IPS-18c (cell line): ENCODE measurements at regions not wholly inside any gene's neighbourhood (a gene's known extent, or its start where the extent isn't known, plus 50 kb on each side); places are given as distances from the start of the nearest gene placed in this dataset.
"Not testable (repeated sequence)": the region's sequence is repeated elsewhere in the genome, so short reads cannot be mapped to it uniquely, and the experiment has no call there.

Experiments used
- H3K4me3 ChIP-seq: 2 replicates; pipeline ENCODE4 v1.7.0; 2013; ENCODE audit warnings: low read depth, mild to moderate bottlenecking, low read length, moderate library complexity; ENCODE audit not compliant: insufficient read depth
- H3K9me3 ChIP-seq: one replicate; pipeline ENCODE4 v1.6.1; 2013; ENCODE audit warnings: mild to moderate bottlenecking, low read length, moderate library complexity; ENCODE audit not compliant: control insufficient read depth, insufficient read depth

- H3K4me3 ChIP-seq = no peak overlapping the region
- peaks cover 2% of the 10 kb centered on the region for H3K9me3 ChIP-seq
Observed at GRCh38 chr10:6734286-6734685, 154.2 kb upstream of the PRKCQ start.

GRCh38 chr10:6729861-6730344 is 149.8 kb upstream of the PRKCQ start:
- Histone ChIP-seq H3K4me3 (no peak overlapping the region), H3K9me3 (no peaks in the 10 kb centered on the region)

DNA sequence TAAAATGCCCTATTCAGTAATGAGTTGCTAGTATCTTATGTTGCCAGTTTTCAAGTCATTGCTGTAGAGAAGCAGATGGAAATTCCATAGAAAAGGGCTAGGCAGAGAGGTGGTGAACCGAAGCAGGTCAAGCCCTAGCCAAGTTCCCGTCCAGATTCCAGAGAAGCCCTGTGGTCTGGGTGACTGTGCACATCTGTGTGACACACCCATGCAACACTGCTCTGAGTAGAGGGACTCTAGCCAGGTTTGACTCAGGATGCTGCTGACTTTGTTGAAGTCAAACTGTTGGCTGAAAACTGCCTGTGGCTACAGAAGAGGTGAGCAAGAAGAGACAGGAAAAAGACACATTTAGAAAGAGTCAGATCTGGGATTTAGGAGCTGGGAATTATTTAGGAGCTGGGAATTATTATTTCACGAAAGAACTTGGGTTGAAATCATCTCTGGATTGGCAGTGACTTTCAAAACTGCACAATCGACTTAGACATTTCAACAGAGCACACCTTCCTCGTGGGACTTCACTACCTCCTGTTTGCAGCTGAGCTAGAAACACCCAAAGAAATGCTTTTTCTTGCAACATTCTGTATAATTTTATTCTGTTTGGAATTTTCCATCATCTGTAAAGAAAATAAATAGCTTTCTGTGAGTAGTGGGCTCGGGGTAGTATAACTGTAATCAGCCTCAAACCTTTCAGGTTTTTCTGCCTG is 149.1 kb upstream of the PRKCQ start:
- H3K4me3 ChIP-seq = no peak overlapping the region
- no peaks in the 10 kb centered on the region for H3K9me3 ChIP-seq

DNA sequence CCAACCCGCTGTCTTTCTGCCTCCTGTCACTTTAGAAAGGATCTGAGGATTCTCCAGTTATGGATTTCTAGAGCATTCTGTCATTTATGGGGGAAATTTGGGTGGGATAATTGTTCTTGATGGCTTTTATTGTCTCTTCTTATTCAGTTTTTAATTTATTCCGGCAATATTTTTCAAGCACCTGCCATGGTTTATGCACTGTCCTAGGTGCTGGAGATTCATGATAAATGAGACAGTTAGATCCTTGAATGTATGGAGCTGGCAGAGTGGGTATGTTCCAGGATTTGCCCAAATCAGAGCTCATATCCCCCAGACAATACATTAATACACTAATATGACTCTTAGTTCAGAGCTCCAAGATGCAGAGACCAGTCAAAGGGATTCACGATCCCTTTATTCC is 146.8 kb upstream of the PRKCQ start:
- Histone ChIP-seq H3K9me3 (no peaks in the 10 kb centered on the region), H3K4me3 (no peak overlapping the region)

DNA sequence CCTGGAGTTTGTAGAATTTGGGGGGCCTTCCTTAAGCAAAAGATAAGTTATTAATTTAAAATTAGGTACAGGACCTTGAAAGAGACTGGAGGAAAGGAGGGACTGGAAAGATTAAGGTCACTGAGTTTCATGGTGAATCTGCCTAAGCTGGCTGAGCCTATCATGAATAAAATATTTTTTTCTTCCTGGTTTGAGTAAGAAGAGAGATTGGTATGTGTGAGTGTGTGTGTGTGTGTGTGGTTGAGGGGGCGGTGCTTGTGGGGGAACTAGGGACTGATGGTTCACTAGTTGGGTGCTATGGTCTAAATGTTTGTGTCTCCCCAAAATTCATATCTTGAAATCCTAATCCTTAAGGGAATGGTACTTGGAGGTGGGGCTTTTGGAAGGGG is 142.5 kb upstream of the PRKCQ start:
- Histone ChIP-seq H3K9me3 (peaks cover 5% of the 10 kb centered on the region), H3K4me3 (no peak overlapping the region)

DNA sequence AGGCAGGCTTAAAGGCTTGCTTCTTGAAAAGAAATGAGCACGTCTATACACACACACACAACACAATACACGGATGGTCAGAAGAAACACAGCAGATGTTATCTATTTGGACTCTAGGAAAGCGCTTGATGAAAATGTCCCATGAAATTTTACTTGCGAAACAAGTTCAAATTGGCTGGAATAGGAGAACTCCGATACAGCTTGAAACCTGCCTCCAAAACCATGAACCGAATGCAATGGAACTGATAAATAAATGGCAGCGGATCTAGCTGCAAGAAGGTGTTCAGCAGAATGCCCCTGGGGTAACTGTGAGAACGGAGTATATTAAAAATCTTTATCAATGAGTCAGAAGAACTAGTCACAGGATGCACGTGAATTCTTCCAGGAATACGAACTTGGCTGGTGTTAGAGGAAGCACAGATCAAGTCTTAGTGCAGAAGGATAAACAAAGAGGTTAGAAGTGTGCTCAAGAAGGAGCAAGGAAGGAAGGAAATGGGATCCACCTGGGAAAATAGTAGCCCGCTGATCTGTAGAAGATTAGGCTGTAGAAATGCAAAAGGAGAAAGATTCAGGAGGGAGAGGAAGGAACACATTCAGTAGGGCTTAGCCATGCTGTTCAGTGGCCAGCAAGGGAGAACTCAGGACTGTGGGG is 142.0 kb upstream of the PRKCQ start:
- Histone ChIP-seq H3K9me3 (peaks cover 5% of the 10 kb centered on the region), H3K4me3 (no peak overlapping the region)

DNA sequence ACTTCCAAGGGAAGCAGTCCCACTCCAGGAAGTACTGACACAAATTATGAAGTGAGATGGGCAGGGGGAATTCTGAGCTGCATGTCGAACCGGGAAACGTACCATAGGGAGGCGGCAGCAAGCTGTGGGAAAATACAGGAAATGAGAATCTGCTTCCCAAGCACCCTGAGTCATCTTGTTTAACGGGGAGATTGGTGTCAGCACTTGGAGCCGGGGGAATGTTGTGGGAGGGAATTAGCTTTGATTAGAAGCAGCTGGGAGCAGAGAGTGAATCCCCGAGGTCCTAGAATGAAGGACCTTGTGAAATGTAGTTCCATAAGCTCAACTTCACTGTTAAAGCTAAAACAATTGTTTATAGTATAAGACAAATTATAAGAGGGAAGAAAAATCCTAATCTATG is 141.4 kb upstream of the PRKCQ start:
- no peak overlapping the region for H3K4me3 ChIP-seq

GRCh38 chr10:6719561-6719960 is 139.5 kb upstream of the PRKCQ start:
- H3K9me3 ChIP-seq = peaks cover 5% of the 10 kb centered on the region

More for the DNA sequence above, 141.4 kb upstream of the PRKCQ start:
- H3K9me3 ChIP-seq = peaks cover 5% of the 10 kb centered on the region

DNA sequence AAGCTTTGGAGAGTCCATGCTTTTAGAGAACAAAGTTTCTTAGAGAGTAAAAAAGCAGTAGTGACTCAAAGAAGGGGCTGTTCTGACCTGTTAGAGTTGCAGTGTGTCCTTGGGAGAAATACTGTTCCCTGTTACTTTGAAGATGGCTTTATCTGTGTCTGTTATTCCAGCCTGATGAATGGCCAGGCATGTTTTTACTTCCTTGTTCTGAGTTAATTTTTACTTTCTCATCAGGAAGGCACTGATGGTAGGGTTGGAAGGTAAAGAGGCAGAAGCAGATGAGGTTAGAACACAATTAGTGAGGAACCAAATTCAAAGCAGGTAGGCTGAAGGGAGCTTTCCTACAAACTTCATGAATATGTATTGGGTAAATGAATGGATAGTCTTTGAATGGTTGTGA is 138.5 kb upstream of the PRKCQ start:
- Histone ChIP-seq H3K4me3 (no peak overlapping the region), H3K9me3 (peaks cover 5% of the 10 kb centered on the region)

More at GRCh38 chr10:6719561-6719960, 139.5 kb upstream of the PRKCQ start:
- no peak overlapping the region for H3K4me3 ChIP-seq

GRCh38 chr10:6716516-6716915 is 136.4 kb upstream of the PRKCQ start:
- Histone ChIP-seq H3K9me3 (peaks cover 5% of the 10 kb centered on the region), H3K4me3 (no peak overlapping the region)

- no peak overlapping the region for H3K4me3 ChIP-seq
Observed at GRCh38 chr10:6713716-6714115, 133.6 kb upstream of the PRKCQ start.

DNA sequence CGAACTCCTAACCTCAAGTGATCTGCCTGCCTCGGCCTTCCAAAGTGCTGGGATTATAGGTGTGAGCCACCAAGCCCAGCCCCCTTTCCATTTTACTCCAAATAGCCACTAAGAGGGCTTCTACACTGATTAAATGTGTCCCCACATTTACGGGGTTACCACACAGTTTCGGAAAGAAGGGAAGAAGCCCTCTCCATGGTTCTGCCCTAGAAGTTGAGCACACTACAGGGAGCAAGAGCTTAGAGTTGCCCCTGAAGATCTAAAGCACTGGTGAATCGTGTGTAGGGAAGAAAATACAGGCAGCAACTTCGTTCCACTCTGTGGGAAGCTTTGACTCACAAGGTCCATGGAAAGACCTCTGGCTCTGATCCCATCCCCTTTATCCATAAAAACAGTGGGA is 133.0 kb upstream of the PRKCQ start:
- no peaks in the 10 kb centered on the region for H3K9me3 ChIP-seq

More at GRCh38 chr10:6713716-6714115, 133.6 kb upstream of the PRKCQ start:
- no peaks in the 10 kb centered on the region for H3K9me3 ChIP-seq

GRCh38 chr10:6711881-6712280 is 131.8 kb upstream of the PRKCQ start:
- no peak overlapping the region for H3K4me3 ChIP-seq
- no peaks in the 10 kb centered on the region for H3K9me3 ChIP-seq

More for the DNA sequence above, 133.0 kb upstream of the PRKCQ start:
- H3K4me3 ChIP-seq = no peak overlapping the region

GRCh38 chr10:6711408-6711841 is 131.3 kb upstream of the PRKCQ start:
- H3K9me3 ChIP-seq = no peaks in the 10 kb centered on the region
- no peak overlapping the region for H3K4me3 ChIP-seq

- Histone ChIP-seq H3K4me3 (no peak overlapping the region), H3K9me3 (no peaks in the 10 kb centered on the region)
Observed at GRCh38 chr10:6707352-6707751, 127.3 kb upstream of the PRKCQ start.

- H3K4me3 ChIP-seq = no peak overlapping the region
- H3K9me3 ChIP-seq = no peaks in the 10 kb centered on the region
Observed at GRCh38 chr10:6706725-6707124, 126.6 kb upstream of the PRKCQ start.

- Histone ChIP-seq H3K9me3 (no peaks in the 10 kb centered on the region), H3K4me3 (no peak overlapping the region)
Observed at GRCh38 chr10:6704896-6705295, 124.8 kb upstream of the PRKCQ start.

- not testable (repeated sequence) for H3K4me3 ChIP-seq, H3K9me3 ChIP-seq
Observed at GRCh38 chr10:6702833-6703232, 122.8 kb upstream of the PRKCQ start.
